SK-N-SH (cell line): ENCODE measurements at regions not wholly inside any gene's neighbourhood (a gene's known extent, or its start where the extent isn't known, plus 50 kb on each side); places are given as distances from the start of the nearest gene placed in this dataset.

Source experiments
- RAD21 ChIP-seq: IDR thresholded peaks from 2 replicates; pipeline ENCODE4 v1.6.1; 2012; ENCODE audit warnings: mild to moderate bottlenecking, low read length
- YY1 ChIP-seq: IDR thresholded peaks from 2 replicates; pipeline ENCODE4 v1.4.0; 2012; ENCODE audit warnings: low read depth, mild to moderate bottlenecking
- TF ChIP-seq, protein P1 (sequence below): IDR thresholded peaks from 2 replicates; pipeline ENCODE4 v1.6.1; 2012; ENCODE audit warnings: mild to moderate bottlenecking, low read depth, low read length, moderate library complexity

GRCh38 chr14:50007123-50007903 lies 109.1 kb downstream of the VCPKMT start:
- TF ChIP-seq YY1 (no peak), RAD21 (no peak)
- TF ChIP-seq, protein P1, sequence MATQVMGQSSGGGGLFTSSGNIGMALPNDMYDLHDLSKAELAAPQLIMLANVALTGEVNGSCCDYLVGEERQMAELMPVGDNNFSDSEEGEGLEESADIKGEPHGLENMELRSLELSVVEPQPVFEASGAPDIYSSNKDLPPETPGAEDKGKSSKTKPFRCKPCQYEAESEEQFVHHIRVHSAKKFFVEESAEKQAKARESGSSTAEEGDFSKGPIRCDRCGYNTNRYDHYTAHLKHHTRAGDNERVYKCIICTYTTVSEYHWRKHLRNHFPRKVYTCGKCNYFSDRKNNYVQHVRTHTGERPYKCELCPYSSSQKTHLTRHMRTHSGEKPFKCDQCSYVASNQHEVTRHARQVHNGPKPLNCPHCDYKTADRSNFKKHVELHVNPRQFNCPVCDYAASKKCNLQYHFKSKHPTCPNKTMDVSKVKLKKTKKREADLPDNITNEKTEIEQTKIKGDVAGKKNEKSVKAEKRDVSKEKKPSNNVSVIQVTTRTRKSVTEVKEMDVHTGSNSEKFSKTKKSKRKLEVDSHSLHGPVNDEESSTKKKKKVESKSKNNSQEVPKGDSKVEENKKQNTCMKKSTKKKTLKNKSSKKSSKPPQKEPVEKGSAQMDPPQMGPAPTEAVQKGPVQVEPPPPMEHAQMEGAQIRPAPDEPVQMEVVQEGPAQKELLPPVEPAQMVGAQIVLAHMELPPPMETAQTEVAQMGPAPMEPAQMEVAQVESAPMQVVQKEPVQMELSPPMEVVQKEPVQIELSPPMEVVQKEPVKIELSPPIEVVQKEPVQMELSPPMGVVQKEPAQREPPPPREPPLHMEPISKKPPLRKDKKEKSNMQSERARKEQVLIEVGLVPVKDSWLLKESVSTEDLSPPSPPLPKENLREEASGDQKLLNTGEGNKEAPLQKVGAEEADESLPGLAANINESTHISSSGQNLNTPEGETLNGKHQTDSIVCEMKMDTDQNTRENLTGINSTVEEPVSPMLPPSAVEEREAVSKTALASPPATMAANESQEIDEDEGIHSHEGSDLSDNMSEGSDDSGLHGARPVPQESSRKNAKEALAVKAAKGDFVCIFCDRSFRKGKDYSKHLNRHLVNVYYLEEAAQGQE: no peak
